Pancreas (tissue), 10 donors: ENCODE measurements at regions not wholly inside any gene's neighbourhood (a gene's known extent, or its start where the extent isn't known, plus 50 kb on each side); places are given as distances from the start of the nearest gene placed in this dataset.

Source experiments
- ATAC-seq, 4 donors: fragments of 200-7000 bp; cut with Tn5 transposase; one replicate each; pipeline versions ENCODE4 v1.8.0 to v1.9.1; 2020; ENCODE audit warnings: mild to moderate bottlenecking in 4 of 4, moderate library complexity in 4 of 4
- DNase-seq, 6 donors: peaks; one replicate each; pipeline ENCODE4 v3.0.0-alpha.2; 2020
- FAIRE-seq: peaks from 2 replicates; lab custom pipeline; 2012; peaks lifted over from hg19 to GRCh38; lab: Jason Lieb, UNC
- H3K27ac ChIP-seq, 4 donors: fragments of 200-600 bp; sonication (generic); 1 replicate in 3 of 4; 2 replicates in 1 of 4; pipeline versions ENCODE4 v1.5.0 to v1.8.0; 2020
- H3K27me3 ChIP-seq, 4 donors: fragments of 200-600 bp; one replicate each; pipeline ENCODE4 v1.8.0; 2021
- H3K36me3 ChIP-seq, 3 donors: fragments of 200-600 bp; sonication (generic) in 1 of 3; one replicate each; pipeline versions ENCODE4 v1.5.0 to v1.8.0; 2020 to 2021
- H3K4me1 ChIP-seq, 3 donors: fragments of 200-600 bp; one replicate each; pipeline ENCODE4 v1.8.0; 2021
- H3K4me3 ChIP-seq, 4 donors: fragments of 200-600 bp; sonication (generic) in 2 of 4; one replicate each; pipeline versions ENCODE4 v1.5.0 to v1.8.0; 2020 to 2021
- H3K9me3 ChIP-seq, 4 donors: fragments of 200-600 bp; one replicate each; pipeline ENCODE4 v1.8.0; 2021
- CTCF ChIP-seq, 4 donors: fragments of 200-600 bp; sonication (generic) in 3 of 4; IDR thresholded peaks; one replicate each; pipeline versions ENCODE4 v1.5.0 to v1.8.0; 2021; ENCODE audit warnings: antibody characterized with exemption in 4 of 4
- WGBS, 2 donors: extraction: QIAGEN DNeasy Blood & Tissue Kit; methylation state at CpG; one replicate each; pipeline ENCODE4 v1.1.7; 2013; 5-methylcytosine and 5-hydroxymethylcytosine counted together
- intact Hi-C, 3 donors: fragments of 100-400 bp; cut with DNase I; formaldehyde crosslinking; loops; one replicate each; pipeline versions ENCODE4 v1.11.1 to v1.14.2; 2022
- donor health status: healthy with polysubstance abuse.
- donor health status: DM: no; HTN: no; CAD: no; lungs with moderate emphysema.
- donor health status: DM: no; HTN: no; CAD: no.
- donor health status: control.
- donor health status: control.
- donor health status: Bipolar disorder and iron deficiency.
- donor health status: DM: yes; HTN: yes; CAD: no.
- donor health status: DM: no; HTN: no; CAD: no.
- donor health status: DM: no; HTN: no; CAD: no.
- donor health status: DM: yes; HTN: yes; CAD: no.

GRCh38 chr2:103230796-103231195 lies 469.0 kb downstream of the TMEM182 start:
- H3K27me3 ChIP-seq, result no peaks in the 10 kb centered on the region
- H3K4me3 ChIP-seq, result no peak overlapping the region
- FAIRE-seq, result no peak
- intact Hi-C loops, result no loop called here
- TF ChIP-seq CTCF (IDR thresholded peaks at IDR 0.05), result no peak
- WGBS, 2 donors, result 10 to 14% methylated on average over 1 of the region's 1 CpG
- DNase-seq, result no peak
- no peaks in the 10 kb centered on the region for H3K36me3 ChIP-seq
- H3K27ac ChIP-seq, result no peak overlapping the region
- ATAC-seq, result no peak
- H3K9me3 ChIP-seq, result no peaks in the 10 kb centered on the region
- H3K4me1 ChIP-seq, result no peaks in the 10 kb centered on the region

GRCh38 chr2:103232865-103233264 lies 471.0 kb downstream of the TMEM182 start:
- intact Hi-C loops, result no loop called here
- 62 to 78% methylated on average over 4 of the region's 4 CpGs for WGBS, 2 donors
- no peak for DNase-seq
- no peaks in the 10 kb centered on the region for H3K27me3 ChIP-seq
- no peak for TF ChIP-seq CTCF (IDR thresholded peaks at IDR 0.05)
- no peaks in the 10 kb centered on the region for H3K9me3 ChIP-seq
- no peak for ATAC-seq
- no peaks in the 10 kb centered on the region for H3K36me3 ChIP-seq
- H3K27ac ChIP-seq, result no peak overlapping the region
- no peak overlapping the region for H3K4me3 ChIP-seq
- FAIRE-seq, result no peak
- H3K4me1 ChIP-seq, result no peaks in the 10 kb centered on the region

- FAIRE-seq, result no peak
- no peak for TF ChIP-seq CTCF (IDR thresholded peaks at IDR 0.05)
- 62 to 67% methylated on average over 1 of the region's 1 CpG for WGBS, 2 donors
Observed at GRCh38 chr2:103233691-103234090, 471.9 kb downstream of the TMEM182 start.

GRCh38 chr2:103235283-103235682 lies 473.5 kb downstream of the TMEM182 start:
- FAIRE-seq, result no peak
- no peak for TF ChIP-seq CTCF (IDR thresholded peaks at IDR 0.05)
- Histone ChIP-seq H3K27ac (no peak overlapping the region), H3K9me3 (no peaks in the 10 kb centered on the region), H3K36me3 (no peaks in the 10 kb centered on the region), H3K4me1 (no peaks in the 10 kb centered on the region), H3K27me3 (no peaks in the 10 kb centered on the region), H3K4me3 (no peak overlapping the region)
- no peak for ATAC-seq
- intact Hi-C loops, result no loop called here
- 7 to 9% methylated on average over 1 of the region's 1 CpG for WGBS, 2 donors
- DNase-seq, result no peak

More at GRCh38 chr2:103233691-103234090, 471.9 kb downstream of the TMEM182 start:
- Histone ChIP-seq H3K4me1 (no peaks in the 10 kb centered on the region), H3K9me3 (no peaks in the 10 kb centered on the region), H3K27ac (no peak overlapping the region), H3K4me3 (no peak overlapping the region), H3K36me3 (no peaks in the 10 kb centered on the region), H3K27me3 (no peaks in the 10 kb centered on the region)
- intact Hi-C loops, result no loop called here
- DNase-seq, result no peak
- no peak for ATAC-seq

GRCh38 chr2:103249462-103249861 lies 487.6 kb downstream of the TMEM182 start:
- 64 to 81% methylated on average over 4 of the region's 4 CpGs for WGBS, 2 donors
- TF ChIP-seq CTCF (IDR thresholded peaks at IDR 0.05), result no peak
- Histone ChIP-seq H3K36me3 (no peaks in the 10 kb centered on the region), H3K4me3 (no peak overlapping the region), H3K4me1 (no peaks in the 10 kb centered on the region), H3K27ac (no peak overlapping the region), H3K27me3 (no peaks in the 10 kb centered on the region), H3K9me3 (no peaks in the 10 kb centered on the region)
- intact Hi-C loops, result no loop called here
- ATAC-seq (no peak), DNase-seq (no peak), FAIRE-seq (no peak)
